ENCODE measurements at regions not wholly inside any gene's neighbourhood (a gene's known extent, or its start where the extent isn't known, plus 50 kb on each side); places are given as distances from the start of the nearest gene placed in this dataset.
"Not testable (repeated sequence)": the region's sequence is repeated elsewhere in the genome, so short reads cannot be mapped to it uniquely, and the experiment has no call there.

DNA sequence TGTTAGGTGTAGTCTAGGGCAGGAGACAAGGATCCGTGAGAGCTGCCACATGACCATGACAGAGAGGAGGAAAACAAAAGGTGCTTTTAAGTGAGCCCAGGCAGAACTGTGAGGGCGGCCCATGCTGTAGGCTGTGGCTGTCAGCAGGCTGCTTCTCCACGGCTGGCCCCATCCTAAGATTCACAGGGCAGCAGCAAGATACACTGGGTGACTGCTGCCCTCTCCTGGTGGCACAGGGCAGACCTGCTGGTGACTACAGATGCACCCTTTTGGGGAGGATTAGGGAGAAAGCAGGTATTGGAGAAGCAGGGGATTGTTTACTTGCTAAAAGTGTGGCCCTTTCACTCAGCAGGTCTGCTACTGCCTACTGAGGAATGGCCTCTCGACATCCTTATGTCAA, 112.2 kb upstream of the CCZ1B start:
- DNase-seq (ENCODE audit: low spot score), result not testable (repeated sequence)

- DNase-seq (ENCODE audit: low spot score), result not testable (repeated sequence)
Measured at GRCh38 chr7:6939126-6939525, 113.1 kb upstream of the CCZ1B start.

- not testable (repeated sequence) for DNase-seq (ENCODE audit: low spot score)
Measured at GRCh38 chr7:6939896-6940295, 113.8 kb upstream of the CCZ1B start.

- DNase-seq (ENCODE audit: low spot score), result not testable (repeated sequence)
Measured at GRCh38 chr7:6946873-6947272, 120.8 kb upstream of the CCZ1B start.

GRCh38 chr7:6950231-6950630, 124.2 kb upstream of the CCZ1B start:
- DNase-seq (ENCODE audit: low spot score), result not testable (repeated sequence)

DNA sequence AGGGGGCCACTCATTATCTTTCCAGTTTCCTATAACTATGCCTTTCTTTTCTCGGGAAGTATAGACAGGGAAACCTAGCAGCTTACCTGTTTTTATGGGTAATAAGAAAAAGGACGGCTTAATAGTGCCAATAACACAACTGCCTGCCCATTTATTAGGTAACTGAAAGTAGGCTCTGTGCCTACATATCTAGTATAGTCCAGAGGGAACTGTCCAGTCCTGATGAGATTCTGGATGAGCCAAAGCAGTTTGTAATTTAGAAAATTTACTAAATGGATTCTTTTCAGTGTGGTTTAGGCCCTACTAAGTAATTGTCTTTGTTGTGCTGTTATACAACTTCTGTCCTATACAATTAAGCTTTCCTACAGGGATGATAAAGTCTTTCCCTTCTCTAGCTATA, 125.5 kb upstream of the CCZ1B start:
- DNase-seq (ENCODE audit: low spot score), result not testable (repeated sequence)

DNA sequence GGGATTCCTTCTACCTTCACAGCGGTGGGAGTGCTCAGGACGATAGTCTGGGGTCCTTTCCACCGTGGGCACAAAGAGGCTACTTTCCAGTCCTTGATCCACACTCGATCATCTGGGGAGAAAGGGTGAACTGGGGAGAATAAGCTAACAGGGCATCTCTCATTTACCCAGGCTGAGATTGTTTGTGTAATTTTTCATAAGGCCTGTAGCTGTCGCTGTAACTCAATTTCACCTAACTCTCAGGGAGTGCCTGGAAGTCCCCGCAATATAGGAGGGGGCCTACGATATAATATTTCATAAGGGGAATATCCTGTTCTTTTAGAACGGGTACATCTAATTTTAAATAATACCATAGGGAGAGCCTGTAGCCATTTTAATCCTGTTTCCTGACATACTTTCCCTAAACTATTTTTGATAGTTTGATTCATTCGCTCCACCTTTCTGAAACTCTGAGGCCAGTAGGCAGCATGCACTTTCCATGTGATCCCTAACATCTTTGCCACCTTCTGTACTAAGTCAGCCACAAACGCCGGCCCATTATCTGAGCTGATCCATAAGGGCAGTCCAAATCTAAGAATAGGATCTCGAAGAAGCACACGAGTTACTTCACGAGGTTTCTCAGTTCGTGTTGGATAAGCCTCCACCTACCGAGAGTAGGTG, 127.2 kb upstream of the CCZ1B start:
- not testable (repeated sequence) for DNase-seq (ENCODE audit: low spot score)

DNA sequence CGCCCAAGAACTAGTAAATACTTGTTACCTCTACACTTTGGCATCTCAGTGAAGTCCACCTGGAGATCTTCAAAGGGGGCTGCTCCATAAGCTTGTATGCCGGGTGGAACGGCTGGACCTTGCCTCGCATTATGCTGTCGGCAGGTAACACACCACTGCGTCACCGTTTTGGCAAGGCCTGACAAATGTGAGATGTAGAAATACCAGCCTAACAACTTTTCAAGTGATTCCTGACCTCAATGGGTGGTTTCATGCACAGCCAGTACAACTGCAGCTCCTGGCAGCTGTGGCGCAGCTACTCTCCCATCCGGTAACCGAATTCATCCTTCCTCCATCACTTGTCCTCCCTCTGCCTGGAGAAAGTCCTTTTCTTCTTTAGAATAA, 127.7 kb upstream of the CCZ1B start:
- not testable (repeated sequence) for DNase-seq (ENCODE audit: low spot score)

DNA sequence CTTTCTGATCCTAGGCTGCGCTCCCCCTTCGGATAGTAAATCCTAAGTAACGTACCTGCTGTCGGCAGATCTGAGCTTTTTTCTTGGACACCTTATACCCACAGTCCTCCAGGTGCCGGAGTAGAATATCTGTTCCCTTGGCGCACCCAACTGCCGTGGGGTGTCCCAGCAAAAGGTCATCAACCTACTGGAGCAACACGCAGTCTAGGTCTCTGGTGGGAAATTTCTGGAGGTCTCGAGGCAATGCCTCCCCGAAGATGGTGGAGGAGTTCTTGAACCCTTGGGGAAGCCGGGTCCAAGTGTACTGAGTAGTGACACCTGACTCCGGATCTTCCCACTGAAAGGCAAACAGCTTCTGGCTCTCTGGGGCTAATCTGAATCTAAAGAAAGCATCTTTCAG, 129.3 kb upstream of the CCZ1B start:
- DNase-seq (ENCODE audit: low spot score), result not testable (repeated sequence)

DNA sequence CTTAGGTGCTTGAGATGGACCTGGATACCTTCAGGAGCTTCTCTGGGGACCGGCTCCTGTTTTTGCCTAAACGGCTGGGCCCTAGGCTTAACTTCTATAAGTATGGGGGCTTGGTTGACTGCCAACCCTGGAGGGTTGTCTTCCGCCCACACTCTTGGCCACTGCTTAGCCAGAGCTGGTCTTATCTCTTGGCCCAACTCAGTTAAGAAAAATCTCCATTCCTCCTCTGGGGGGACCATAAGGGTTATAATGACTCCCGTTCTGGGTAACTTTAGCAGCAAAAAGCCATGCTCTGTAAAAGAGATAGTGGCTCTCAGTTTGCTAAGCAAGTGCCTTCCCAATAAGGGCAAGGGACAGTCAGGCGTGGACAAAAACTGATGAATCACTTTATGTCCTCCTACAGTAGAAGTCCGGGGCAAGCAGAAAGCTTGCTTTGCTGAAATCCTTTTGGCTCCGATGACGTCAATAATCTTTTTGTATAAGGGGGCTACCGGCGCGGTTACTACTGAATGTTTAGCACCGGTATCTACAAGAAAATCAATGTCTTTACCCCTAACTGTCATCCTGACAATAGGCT, 130.0 kb upstream of the CCZ1B start:
- not testable (repeated sequence) for DNase-seq (ENCODE audit: low spot score)

- not testable (repeated sequence) for DNase-seq (ENCODE audit: low spot score)
Measured at GRCh38 chr7:6958371-6958770, 132.3 kb upstream of the CCZ1B start.

GRCh38 chr7:6959942-6960341, 133.9 kb upstream of the CCZ1B start:
- DNase-seq (ENCODE audit: low spot score), result not testable (repeated sequence)

- not testable (repeated sequence) for DNase-seq (ENCODE audit: low spot score)
Measured at GRCh38 chr7:6962871-6963270, 136.8 kb upstream of the CCZ1B start.

- DNase-seq (ENCODE audit: low spot score), result not testable (repeated sequence)
Measured at GRCh38 chr7:6965051-6965450, 139.0 kb upstream of the CCZ1B start.

DNA sequence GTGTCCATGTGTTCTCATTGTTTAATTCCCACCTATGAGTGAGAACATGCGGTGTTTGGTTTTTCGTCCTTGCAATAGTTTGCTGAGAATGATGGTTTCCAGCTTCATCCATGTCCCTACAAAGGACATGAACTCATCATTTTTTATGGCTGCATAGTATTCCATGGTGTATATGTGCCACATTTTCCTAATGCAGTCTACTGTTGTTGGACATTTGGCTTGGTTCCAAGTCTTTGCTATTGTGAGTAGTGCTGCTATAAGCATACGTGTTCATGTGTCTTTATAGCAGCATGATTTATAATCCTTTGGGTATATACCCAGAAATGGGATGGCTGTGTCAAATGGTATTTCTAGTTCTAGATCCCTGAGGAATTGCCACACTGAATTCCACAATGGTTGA, 144.1 kb upstream of the CCZ1B start:
- not testable (repeated sequence) for DNase-seq (ENCODE audit: low spot score)

- DNase-seq (ENCODE audit: low spot score), result not testable (repeated sequence)
Measured at GRCh38 chr7:6974876-6975275, 148.8 kb upstream of the CCZ1B start.

DNA sequence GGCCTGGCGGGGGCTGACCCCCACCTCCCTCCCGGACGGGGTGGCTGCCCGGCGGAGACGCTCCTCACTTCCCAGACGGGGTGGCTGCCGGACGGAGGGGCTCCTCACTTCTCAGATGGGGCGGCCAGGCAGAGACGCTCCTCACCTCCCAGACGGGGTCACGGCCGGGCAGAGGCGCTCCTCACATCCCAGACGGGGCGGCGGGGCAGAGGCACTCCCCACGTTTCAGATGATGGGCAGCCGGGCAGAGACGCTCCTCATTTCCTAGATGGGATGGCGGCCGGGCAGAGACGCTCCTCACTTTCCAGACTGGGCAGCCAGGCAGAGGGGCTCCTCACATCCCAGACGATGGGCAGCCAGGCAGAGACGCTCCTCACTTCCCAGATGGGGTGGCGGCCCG, 149.3 kb upstream of the CCZ1B start:
- DNase-seq (ENCODE audit: low spot score), result not testable (repeated sequence)

DNA sequence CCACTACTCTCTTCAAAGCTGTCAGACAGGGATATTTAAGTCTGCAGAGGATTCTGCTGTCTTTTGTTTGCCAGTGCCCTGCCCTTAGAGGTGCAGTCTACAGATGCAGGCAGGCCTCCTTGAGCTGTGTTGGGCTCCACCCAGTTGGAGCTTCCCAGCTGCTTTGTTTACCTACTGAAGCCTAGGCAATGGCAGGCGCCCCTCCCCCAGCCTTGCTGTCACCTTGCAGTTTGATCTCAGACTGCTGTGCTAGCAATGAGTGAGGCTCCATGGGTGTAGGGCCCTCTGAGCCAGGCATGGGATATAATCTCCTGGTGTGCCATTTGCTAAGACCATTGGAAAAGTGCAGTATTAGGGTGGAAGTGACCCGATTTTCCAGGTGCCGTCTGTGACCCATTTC, 151.3 kb upstream of the CCZ1B start:
- DNase-seq (ENCODE audit: low spot score), result not testable (repeated sequence)

GRCh38 chr7:6978326-6978725, 152.3 kb upstream of the CCZ1B start:
- not testable (repeated sequence) for DNase-seq (ENCODE audit: low spot score)

GRCh38 chr7:6979456-6979855, 153.4 kb upstream of the CCZ1B start:
- DNase-seq (ENCODE audit: low spot score), result not testable (repeated sequence)

DNA sequence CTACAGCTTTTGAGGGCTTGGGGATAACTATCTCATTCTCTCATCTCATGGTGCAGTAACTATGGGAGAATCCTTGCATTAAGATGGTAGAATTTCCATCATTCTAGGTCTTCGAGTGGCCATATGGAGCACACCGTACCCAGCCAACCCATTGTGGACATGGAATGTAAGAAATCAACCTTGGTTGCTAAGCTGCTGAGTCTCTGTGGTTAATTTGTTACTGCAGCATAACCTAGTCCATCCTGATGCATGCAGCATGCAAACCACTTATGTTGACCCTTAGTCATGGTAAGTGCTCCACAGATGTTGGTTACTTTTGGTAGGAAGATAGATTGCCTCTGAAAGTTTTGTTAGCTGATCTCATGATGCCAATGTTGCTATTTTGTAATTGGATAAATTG, 156.3 kb upstream of the CCZ1B start:
- DNase-seq (ENCODE audit: low spot score), result not testable (repeated sequence)

DNA sequence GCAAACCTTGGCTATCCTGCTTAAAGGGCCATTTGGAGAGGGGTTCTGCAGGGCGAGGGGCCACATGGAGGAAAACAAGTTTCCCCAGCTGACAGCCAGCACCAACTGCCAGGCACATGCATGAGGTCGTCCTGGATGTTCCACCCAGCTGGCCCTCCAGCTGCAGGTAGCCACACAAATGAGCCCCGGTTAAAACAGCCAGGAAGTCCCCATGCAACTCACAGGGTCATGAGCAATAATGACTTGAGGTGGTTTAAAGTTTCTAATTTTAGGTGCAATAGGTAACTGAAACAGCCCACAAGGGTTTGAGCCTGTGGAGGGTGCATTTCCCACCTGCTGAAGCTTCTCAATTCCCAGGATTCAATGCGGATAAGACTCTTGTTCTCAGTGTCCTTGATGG, 160.8 kb upstream of the CCZ1B start:
- DNase-seq (ENCODE audit: low spot score), result not testable (repeated sequence)

DNA sequence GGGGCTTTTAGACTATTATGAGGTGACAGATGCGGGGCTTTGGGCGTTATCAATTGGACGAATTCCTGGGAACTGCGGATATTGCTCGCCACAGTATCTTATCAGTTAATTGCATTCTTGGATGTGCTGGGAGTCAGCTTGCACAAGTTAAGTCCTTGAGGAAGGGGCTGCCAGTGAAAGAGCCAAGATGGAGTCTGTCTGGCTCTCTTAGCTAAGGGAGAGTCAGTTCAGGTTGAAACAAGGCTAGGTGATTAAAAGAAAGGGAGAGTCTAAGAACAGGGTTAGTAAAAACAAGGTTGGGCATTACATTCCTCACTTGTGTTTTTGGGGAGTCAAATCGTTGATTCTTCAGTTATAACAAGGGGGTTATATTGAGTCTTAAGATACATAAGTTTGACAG, 162.5 kb upstream of the CCZ1B start:
- DNase-seq (ENCODE audit: low spot score), result not testable (repeated sequence)

- DNase-seq (ENCODE audit: low spot score), result not testable (repeated sequence)
Measured at GRCh38 chr7:6989968-6990367, 163.9 kb upstream of the CCZ1B start.
